Eye (tissue), 1 donor: ENCODE measurements at regions not wholly inside any gene's neighbourhood (a gene's known extent, or its start where the extent isn't known, plus 50 kb on each side); places are given as distances from the start of the nearest gene placed in this dataset.
"Not testable (repeated sequence)": the region's sequence is repeated elsewhere in the genome, so short reads cannot be mapped to it uniquely, and the experiment has no call there.

Source experiments
- DNase-seq: peaks from one replicate; pipeline ENCODE4 v3.0.0-alpha.2; 2015

- DNase-seq: peak; percentile 1
Measured at GRCh38 chrX:91500499-91500898, 65.9 kb downstream of the PABPC5 start.

GRCh38 chrX:91530209-91530608 lies 95.6 kb downstream of the PABPC5 start:
- DNase-seq: not testable (repeated sequence)

GRCh38 chrX:91563127-91563526 lies 128.5 kb downstream of the PABPC5 start:
- DNase-seq: not testable (repeated sequence)
